ENCODE measurements at regions not wholly inside any gene's neighbourhood (a gene's known extent, or its start where the extent isn't known, plus 50 kb on each side); places are given as distances from the start of the nearest gene placed in this dataset.

- no peak for TF ChIP-seq CTCF (IDR thresholded peaks at IDR 0.05)
- no peak for TF ChIP-seq POLR2A (IDR thresholded peaks at IDR 0.05)
Measured at GRCh38 chr20:59391975-59392374, 91.6 kb downstream of the EDN3 start.

All from Peyer's patch (tissue), 4 donors.